ENCODE measurements at regions not wholly inside any gene's neighbourhood (a gene's known extent, or its start where the extent isn't known, plus 50 kb on each side); places are given as distances from the start of the nearest gene placed in this dataset.

DNA sequence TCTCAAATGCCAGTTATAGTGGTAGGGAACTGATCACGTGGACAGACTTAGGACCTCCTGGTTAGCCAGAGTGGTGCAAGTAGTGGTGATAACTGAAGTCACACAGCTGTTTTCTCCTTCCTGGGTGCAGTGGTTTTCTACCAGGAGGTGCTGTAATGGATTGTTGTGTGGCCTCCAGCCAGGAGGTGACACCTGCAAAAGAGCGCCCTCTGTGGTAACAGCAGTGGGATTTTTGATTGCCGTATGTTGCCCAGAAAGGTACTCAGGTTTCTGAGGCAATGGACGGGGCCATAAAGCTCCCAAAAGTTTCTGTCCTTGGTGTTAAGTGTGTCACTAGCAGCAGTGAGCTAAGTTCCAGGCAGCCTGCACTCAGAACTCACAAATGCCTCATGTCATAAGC, 1358.1 kb upstream of the DDX18 start (continued):
- TF ChIP-seq, protein P1, sequence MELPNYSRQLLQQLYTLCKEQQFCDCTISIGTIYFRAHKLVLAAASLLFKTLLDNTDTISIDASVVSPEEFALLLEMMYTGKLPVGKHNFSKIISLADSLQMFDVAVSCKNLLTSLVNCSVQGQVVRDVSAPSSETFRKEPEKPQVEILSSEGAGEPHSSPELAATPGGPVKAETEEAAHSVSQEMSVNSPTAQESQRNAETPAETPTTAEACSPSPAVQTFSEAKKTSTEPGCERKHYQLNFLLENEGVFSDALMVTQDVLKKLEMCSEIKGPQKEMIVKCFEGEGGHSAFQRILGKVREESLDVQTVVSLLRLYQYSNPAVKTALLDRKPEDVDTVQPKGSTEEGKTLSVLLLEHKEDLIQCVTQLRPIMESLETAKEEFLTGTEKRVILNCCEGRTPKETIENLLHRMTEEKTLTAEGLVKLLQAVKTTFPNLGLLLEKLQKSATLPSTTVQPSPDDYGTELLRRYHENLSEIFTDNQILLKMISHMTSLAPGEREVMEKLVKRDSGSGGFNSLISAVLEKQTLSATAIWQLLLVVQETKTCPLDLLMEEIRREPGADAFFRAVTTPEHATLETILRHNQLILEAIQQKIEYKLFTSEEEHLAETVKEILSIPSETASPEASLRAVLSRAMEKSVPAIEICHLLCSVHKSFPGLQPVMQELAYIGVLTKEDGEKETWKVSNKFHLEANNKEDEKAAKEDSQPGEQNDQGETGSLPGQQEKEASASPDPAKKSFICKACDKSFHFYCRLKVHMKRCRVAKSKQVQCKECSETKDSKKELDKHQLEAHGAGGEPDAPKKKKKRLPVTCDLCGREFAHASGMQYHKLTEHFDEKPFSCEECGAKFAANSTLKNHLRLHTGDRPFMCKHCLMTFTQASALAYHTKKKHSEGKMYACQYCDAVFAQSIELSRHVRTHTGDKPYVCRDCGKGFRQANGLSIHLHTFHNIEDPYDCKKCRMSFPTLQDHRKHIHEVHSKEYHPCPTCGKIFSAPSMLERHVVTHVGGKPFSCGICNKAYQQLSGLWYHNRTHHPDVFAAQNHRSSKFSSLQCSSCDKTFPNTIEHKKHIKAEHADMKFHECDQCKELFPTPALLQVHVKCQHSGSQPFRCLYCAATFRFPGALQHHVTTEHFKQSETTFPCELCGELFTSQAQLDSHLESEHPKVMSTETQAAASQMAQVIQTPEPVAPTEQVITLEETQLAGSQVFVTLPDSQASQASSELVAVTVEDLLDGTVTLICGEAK (IDR thresholded peaks at IDR 0.05; ENCODE audit: borderline replicate concordance): no peak
- TF ChIP-seq STAT3 (IDR thresholded peaks at IDR 0.05; ENCODE audit: low read depth, low read length) (no peak), ZBTB33 (IDR thresholded peaks at IDR 0.05) (no peak), CEBPB (IDR thresholded peaks at IDR 0.05; ENCODE audit: borderline replicate concordance in 1 of 2, low read depth in 2 of 2, low read length in 2 of 2) (no peak), IKZF1 (conservative IDR thresholded peaks at IDR 0.05) (no peak), CHD1 (IDR thresholded peaks at IDR 0.05; ENCODE audit: low read depth, low read length) (no peak), ZNF217 (IDR thresholded peaks at IDR 0.05) (no peak), WRNIP1 (IDR thresholded peaks at IDR 0.05; ENCODE audit: borderline replicate concordance, low read depth, low read length) (no peak)
- TF ChIP-seq, protein P2, sequence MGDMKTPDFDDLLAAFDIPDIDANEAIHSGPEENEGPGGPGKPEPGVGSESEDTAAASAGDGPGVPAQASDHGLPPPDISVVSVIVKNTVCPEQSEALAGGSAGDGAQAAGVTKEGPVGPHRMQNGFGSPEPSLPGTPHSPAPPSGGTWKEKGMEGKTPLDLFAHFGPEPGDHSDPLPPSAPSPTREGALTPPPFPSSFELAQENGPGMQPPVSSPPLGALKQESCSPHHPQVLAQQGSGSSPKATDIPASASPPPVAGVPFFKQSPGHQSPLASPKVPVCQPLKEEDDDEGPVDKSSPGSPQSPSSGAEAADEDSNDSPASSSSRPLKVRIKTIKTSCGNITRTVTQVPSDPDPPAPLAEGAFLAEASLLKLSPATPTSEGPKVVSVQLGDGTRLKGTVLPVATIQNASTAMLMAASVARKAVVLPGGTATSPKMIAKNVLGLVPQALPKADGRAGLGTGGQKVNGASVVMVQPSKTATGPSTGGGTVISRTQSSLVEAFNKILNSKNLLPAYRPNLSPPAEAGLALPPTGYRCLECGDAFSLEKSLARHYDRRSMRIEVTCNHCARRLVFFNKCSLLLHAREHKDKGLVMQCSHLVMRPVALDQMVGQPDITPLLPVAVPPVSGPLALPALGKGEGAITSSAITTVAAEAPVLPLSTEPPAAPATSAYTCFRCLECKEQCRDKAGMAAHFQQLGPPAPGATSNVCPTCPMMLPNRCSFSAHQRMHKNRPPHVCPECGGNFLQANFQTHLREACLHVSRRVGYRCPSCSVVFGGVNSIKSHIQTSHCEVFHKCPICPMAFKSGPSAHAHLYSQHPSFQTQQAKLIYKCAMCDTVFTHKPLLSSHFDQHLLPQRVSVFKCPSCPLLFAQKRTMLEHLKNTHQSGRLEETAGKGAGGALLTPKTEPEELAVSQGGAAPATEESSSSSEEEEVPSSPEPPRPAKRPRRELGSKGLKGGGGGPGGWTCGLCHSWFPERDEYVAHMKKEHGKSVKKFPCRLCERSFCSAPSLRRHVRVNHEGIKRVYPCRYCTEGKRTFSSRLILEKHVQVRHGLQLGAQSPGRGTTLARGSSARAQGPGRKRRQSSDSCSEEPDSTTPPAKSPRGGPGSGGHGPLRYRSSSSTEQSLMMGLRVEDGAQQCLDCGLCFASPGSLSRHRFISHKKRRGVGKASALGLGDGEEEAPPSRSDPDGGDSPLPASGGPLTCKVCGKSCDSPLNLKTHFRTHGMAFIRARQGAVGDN (IDR thresholded peaks at IDR 0.05): no peak
- TF ChIP-seq, protein P3, sequence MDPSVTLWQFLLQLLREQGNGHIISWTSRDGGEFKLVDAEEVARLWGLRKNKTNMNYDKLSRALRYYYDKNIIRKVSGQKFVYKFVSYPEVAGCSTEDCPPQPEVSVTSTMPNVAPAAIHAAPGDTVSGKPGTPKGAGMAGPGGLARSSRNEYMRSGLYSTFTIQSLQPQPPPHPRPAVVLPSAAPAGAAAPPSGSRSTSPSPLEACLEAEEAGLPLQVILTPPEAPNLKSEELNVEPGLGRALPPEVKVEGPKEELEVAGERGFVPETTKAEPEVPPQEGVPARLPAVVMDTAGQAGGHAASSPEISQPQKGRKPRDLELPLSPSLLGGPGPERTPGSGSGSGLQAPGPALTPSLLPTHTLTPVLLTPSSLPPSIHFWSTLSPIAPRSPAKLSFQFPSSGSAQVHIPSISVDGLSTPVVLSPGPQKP (IDR thresholded peaks at IDR 0.05; ENCODE audit: low read depth, low read length): no peak

All from GM12878 (cell line).